Loucy (cell line): ENCODE measurements at regions not wholly inside any gene's neighbourhood (a gene's known extent, or its start where the extent isn't known, plus 50 kb on each side); places are given as distances from the start of the nearest gene placed in this dataset.

Experiments
- EZH2phosphoT487 ChIP-seq: fragments of 200-600 bp; IDR thresholded peaks from 2 replicates; pipeline ENCODE4 v1.6.1; 2018; ENCODE audit warnings: antibody characterized with exemption, mild to moderate bottlenecking, moderate library complexity, borderline replicate concordance
- TF ChIP-seq, protein P1 (sequence below): fragments of 200-600 bp; sonication (generic); conservative IDR thresholded peaks from 2 replicates; pipeline ENCODE4 v1.5.1; 2014; ENCODE audit warnings: mild to moderate bottlenecking, antibody characterized with exemption, low read length

DNA sequence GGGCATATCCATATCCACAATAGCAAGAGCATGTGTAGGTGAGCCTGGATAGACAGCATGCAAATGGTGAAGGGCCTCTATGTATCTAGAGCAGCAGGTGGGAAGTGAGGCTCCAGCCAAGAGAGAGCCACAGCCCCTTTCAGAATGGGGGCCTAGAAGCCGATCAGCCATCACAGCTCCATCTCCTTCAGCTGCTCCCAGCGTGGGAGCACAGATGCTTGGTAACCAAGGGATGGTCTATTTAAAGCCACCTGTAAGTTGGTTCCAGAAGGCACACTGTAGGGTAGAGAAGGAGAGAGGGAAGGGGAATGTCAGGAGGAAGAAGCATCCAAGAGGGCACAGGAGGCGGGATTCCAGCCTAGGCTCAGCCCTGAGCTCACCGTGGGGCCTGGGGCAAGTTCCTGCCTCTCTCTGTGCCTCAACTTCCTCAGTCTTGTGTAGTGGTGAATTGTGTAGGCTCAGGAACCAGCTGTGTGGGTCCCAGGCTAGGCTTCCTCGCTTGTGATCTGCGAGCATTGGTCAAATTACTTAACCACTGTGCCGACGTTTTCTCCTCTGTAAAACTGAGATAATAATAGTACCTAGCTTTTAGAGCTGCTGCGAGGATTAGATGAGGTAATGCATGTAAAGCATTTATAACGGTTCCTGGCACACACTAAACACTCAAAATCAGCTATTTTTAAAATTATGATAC is 122.9 kb upstream of the NAV2 start:
- TF ChIP-seq, protein P1, sequence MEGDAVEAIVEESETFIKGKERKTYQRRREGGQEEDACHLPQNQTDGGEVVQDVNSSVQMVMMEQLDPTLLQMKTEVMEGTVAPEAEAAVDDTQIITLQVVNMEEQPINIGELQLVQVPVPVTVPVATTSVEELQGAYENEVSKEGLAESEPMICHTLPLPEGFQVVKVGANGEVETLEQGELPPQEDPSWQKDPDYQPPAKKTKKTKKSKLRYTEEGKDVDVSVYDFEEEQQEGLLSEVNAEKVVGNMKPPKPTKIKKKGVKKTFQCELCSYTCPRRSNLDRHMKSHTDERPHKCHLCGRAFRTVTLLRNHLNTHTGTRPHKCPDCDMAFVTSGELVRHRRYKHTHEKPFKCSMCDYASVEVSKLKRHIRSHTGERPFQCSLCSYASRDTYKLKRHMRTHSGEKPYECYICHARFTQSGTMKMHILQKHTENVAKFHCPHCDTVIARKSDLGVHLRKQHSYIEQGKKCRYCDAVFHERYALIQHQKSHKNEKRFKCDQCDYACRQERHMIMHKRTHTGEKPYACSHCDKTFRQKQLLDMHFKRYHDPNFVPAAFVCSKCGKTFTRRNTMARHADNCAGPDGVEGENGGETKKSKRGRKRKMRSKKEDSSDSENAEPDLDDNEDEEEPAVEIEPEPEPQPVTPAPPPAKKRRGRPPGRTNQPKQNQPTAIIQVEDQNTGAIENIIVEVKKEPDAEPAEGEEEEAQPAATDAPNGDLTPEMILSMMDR = no peak
- no peak for TF ChIP-seq EZH2phosphoT487
